Right ventricle myocardium superior (tissue), 1 donor: ENCODE measurements at regions not wholly inside any gene's neighbourhood (a gene's known extent, or its start where the extent isn't known, plus 50 kb on each side); places are given as distances from the start of the nearest gene placed in this dataset.

Experiments used
- ATAC-seq: fragments of 200-7000 bp; cut with Tn5 transposase; one replicate; pipeline ENCODE4 v1.9.1; 2020; ENCODE audit warnings: mild to moderate bottlenecking; ENCODE audit not compliant: poor library complexity
- DNase-seq: peaks from one replicate; pipeline ENCODE4 v3.0.0-alpha.2; 2020
- intact Hi-C: fragments of 100-400 bp; cut with DNase I; formaldehyde crosslinking; loops from one replicate; pipeline ENCODE4 v1.11.2; 2022
- donor health status: DM: no; HTN: yes; CAD: no; lungs with severe emphysema.

GRCh38 chr17:73976676-73977521, 226.6 kb upstream of the RPL38 start:
- DNase-seq (no peak), ATAC-seq (no peak)
- intact Hi-C loops, result no loop called here

DNA sequence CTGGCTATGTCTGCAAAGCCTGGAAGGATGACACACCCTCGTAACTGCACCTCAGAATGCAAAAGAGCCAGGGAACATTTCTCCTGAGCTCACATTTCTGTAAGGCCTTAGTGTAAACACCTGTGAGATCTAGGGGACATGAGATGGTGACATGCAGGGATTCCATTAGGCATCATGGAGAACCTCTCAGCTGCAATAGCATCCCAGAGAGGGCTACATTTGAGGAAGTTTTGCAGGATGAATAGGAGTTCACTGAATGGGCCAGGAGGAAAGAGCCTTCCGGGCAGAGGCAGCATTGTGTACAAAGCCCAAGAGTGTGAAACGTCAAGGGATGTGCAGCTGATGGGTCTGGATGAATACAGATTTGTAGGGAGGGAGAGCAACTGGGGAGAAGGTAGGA, 223.0 kb upstream of the RPL38 start:
- no peak for ATAC-seq
- DNase-seq, result no peak
- intact Hi-C loops, result no loop called here

DNA sequence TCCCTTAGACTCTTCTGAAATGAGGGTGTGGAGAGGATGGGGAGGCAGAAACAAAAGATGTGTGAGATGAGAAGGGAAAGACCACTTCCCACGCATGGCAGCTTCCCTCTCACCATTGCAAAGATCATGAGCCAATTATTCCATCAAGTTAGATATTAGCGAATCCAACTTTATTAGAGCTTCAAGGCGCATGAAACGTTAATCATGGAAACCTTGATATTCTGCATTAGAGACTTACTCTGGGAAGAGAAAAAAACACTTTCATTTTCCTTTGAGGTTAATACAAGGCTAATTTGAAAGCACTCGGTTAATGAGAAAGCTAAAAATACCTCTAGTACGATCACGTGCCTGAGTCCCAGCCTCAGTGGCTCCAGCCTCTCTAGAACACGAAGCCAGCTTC, 220.6 kb upstream of the RPL38 start:
- ATAC-seq (no peak), DNase-seq (no peak)
- intact Hi-C loops, result no loop called here

- ATAC-seq (no peak), DNase-seq (no peak)
- intact Hi-C loops, result no loop called here
Observed at GRCh38 chr17:73983621-73984400, 219.7 kb upstream of the RPL38 start.

DNA sequence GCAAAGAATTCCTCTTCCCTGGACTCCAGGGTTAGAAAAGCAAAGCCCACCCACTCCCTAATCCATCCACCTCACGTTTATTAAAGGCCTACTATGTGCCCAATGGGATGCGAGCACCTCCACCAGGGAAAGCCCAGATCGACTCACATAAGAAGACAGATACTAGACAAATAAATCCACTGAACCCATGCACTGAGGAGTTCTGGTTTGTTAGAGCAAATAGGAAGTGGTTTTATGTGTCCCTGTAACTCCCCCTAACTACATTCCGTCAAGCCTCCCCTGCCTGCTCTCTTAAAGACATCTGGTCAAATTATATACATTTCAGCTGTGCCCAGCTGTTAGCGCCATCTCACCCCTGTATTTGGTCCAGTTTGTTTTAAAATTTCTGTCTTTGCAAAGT, 218.5 kb upstream of the RPL38 start:
- intact Hi-C loops, result no loop called here
- ATAC-seq, result no peak
- DNase-seq, result no peak

DNA sequence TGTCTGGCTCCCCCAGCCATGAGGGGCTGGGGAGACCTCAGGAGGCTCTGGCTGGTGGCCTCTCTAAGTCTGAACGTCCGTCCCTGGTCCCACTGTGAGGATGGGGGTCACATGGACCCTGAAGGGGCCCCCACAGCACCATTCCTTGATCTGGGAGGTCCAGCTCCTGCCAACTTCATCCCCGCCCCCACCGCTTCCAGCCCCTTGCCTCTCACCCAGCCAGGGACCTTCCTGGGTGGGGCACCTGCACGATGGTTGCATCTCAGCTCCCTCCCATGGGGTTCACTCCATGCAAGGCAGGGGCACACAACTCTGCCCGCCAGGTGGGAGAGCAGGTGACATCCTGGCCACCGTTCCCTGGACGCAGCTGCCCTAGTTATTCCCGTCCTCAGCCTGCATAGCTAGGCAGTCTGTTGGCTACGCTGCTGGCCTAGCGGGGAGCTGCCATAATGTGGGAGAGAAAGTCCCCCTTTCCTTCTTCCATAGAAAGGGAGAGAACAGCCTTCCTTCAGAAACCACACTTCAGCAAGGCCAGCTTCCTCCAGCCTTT, 217.9 kb upstream of the RPL38 start:
- ATAC-seq, result no peak

DNA sequence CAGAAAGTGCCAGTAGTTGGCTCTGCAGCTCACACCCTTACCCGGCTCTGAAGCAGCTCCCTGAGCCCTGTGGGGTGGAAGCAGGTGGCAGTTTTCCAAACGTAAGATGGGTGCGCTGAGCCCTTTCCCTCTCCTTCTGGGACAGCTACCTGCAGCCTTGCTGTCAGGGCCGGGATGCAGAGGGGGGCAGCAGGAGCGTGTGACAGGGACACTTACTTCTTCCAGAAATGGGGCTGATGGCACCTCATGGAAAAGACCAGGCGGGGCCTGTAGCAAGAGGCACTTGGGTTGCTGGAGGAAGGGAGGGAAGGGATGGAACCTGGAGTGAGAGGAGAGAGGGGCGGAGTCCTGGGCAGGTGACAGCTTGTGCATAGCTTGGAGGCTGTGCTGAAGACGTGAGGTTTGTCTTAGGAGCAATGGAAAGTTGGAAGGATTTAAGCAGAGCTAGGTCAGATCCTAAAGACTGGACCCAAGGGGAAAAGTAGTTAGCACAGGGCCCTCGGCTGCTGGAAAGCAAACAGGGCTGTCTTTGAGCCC, 216.8 kb upstream of the RPL38 start:
- intact Hi-C loops, result no loop called here
- no peak for ATAC-seq
- no peak for DNase-seq

More for the DNA sequence above, 217.9 kb upstream of the RPL38 start:
- intact Hi-C loops, result no loop called here
- no peak for DNase-seq

- intact Hi-C loops, result no loop called here
- ATAC-seq (no peak), DNase-seq (no peak)
Observed at GRCh38 chr17:73987395-73987794, 216.1 kb upstream of the RPL38 start.

DNA sequence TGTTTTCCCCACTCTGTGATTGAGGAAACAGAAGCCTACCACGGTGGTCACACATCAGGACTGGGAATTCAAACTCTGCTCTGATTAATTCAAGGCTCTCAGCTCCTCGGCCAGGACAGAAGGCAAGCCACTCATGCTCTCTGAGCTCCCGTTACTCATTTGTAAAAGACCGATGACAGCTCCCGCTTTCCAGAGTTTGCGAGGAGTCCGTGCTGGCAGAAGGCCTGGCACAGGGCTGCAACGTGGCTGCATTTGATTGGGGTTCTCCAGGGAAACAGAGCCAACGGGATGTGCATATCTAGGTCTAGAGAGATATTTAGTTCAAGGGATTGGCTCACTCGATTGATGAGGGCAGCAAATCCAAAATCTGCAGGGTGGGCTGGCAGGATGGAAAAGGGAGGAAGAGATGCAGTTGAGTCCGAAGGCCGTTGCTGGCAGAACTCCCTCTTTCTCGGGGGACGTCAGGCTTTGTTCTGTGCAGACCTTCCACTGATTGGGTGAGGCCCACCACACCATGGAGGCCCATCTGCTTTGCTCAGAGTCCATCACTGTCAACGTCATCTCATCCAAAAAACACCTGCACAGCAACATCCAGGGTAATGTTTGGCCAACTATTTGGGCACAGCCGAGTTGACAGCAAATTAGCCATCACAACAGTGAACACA, 215.5 kb upstream of the RPL38 start:
- DNase-seq, result no peak
- ATAC-seq, result no peak
- intact Hi-C loops, result no loop called here

- intact Hi-C loops, result no loop called here
- no peak for DNase-seq
- no peak for ATAC-seq
Observed at GRCh38 chr17:73989671-73990070, 213.8 kb upstream of the RPL38 start.

DNA sequence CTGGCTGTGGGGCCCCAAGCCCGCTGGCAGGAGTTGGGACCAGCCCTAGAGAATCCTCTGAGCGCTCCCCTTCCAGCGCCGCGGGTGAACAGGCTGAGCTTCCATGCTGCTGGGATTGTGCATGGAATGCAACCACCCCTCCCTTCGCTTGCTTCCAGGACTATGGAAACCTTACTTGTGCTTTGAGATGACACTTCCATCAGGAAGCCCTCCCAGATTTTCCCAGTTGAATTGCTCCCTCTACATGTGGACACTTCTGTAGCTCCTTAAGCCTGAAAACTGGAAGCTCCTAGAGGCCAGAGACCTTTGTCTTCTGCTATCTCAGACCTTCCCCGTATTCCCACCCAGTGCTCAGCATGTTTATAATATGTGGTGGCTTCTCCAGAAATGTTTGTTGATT, 213.2 kb upstream of the RPL38 start:
- intact Hi-C loops, result no loop called here
- no peak for ATAC-seq
- no peak for DNase-seq

- ATAC-seq (no peak), DNase-seq (no peak)
- intact Hi-C loops, result no loop called here
Observed at GRCh38 chr17:73991260-73991659, 212.2 kb upstream of the RPL38 start.

GRCh38 chr17:73994946-73995345, 208.5 kb upstream of the RPL38 start:
- no peak for ATAC-seq
- no peak for DNase-seq
- intact Hi-C loops, result no loop called here

- intact Hi-C loops, result no loop called here
- ATAC-seq (no peak), DNase-seq (no peak)
Observed at GRCh38 chr17:73997059-73997458, 206.4 kb upstream of the RPL38 start.

- DNase-seq (no peak), ATAC-seq (no peak)
- intact Hi-C loops, result no loop called here
Observed at GRCh38 chr17:73998249-73998648, 205.2 kb upstream of the RPL38 start.

DNA sequence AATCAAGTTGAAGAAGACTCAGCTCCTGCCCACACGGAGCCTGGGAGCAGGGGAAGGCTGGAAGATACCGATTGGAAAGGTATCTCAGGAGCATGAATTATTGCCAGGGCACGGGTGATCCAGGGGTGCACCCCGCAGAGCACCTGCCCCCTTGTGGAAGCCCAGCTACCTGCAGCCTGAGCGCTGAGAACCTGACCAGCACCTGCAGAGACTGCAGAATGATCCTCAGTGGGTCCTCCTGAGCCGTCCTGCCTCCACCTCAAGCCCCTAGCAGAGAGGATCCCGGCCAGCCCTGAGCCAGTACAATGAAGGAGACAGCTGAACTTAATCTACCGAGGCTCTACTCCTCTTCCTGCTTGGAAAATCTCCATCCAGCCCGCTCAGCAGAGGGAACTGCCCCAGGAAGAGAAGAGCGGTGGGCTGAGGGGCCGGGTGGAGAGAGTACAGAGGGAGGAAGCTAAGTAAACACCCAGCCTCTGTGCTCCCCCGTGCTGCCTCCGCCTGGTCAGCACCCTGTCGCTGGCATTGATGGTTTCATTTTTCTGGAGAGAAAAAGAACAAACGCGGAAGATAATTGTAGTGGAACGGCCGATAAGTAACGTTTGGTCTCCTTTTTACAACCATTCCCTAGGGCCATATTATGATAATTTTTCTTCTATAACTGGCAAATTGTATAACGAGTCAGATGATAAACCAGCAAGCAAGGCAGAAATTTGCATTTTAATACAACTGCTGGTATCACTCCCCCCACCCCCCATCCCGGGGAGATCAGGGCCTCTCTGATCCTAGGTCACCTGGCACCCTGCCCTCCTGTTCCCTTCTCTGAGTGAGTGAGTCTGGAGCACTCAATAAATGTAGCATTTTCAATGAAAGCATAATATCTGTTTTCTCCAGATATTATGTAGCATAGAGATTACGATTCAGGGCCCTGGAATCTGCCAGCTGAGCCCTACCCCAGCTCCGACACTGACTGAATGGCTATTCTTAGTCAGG, 204.5 kb upstream of the RPL38 start:
- ATAC-seq (peak; percentile 75), DNase-seq (peak; percentile 56)
- intact Hi-C loops, result no loop called here

DNA sequence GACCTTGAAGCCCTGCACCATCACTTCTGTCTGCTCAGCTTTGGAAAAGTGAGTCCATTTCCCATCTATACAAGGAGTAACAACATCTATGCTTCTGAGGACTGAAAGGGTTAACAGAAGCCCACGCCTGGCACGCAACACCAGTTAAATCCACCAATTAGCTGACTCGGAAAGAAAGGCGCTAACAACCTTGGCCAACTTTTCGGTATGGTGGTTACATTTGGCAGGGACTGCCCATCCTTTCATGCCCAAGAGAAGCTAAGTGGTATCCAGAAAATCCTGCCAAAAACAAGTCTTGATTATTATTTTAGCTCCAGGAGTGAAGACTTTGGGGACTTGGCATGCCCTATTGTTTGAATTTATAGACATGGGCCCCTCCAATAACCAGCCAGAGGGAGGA, 202.3 kb upstream of the RPL38 start:
- no peak for DNase-seq
- intact Hi-C loops, result no loop called here
- ATAC-seq, result no peak

- DNase-seq (no peak), ATAC-seq (no peak)
- intact Hi-C loops, result no loop called here
Observed at GRCh38 chr17:74002241-74002640, 201.2 kb upstream of the RPL38 start.
